ENCODE measurements at regions not wholly inside any gene's neighbourhood (a gene's known extent, or its start where the extent isn't known, plus 50 kb on each side); places are given as distances from the start of the nearest gene placed in this dataset.
"Not testable (repeated sequence)": the region's sequence is repeated elsewhere in the genome, so short reads cannot be mapped to it uniquely, and the experiment has no call there.

DNA sequence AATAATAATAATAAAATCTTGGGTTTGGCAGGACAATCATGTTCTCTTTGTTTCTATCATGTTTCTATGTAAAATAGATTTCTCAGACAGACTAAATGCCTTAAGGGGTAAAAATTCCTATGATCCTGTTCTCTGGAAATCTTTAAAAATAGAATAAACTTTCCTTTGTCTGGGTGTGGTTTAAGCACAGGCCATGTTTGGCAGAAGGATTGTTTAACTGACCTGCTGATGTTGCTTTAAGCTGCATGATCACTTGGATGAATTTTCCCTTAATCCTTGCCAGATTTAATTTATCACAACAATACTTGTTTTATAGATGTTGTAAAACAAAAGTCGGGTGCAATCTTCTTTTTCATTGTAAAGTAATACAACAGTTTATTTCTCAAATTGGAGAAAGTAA is 341.7 kb upstream of the FAT1 start:
- no peak for DNase-seq (ENCODE audit: low read depth)

GRCh38 chr4:187065806-187066205 is 342.1 kb upstream of the FAT1 start:
- no peak for DNase-seq (ENCODE audit: low read depth)

DNA sequence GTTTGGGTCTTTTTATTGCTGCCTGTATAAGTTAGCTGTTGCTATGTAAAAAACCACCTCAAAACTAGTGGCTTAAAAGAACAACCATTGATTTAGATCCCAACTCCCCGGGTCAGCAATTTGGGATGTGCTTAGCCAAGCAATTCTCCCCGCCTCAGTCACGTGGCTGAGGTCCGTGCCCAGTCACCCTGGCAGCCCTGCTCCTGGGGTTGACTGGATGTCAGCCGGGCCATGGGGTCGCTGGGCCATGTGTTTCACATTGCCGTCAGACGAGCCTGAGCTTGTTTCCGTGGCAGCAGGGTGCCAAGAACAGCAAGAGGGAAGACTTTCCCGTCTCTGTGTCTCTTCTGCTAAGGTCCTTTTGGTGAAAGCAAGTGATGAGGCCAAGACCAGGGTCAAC is 345.7 kb upstream of the FAT1 start:
- no peak for DNase-seq (ENCODE audit: low read depth)

DNA sequence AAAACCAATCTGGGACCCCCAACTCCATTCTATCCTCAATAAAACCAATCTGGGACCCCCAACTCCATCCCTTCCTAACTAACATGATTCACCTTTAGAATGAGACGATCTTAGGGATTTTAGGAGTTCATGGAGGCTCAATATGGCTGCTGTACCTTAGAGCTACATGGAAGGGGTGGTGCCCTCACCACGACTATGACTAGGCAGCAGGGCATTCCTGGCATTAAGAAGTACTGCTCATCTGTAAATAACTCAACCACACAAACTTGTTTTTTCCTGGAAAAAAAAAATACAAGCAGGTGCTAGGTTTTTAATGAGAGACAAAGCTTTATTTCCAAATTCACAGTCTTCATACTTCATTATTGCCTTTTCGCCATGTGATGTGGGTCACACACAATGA is 346.5 kb upstream of the FAT1 start:
- no peak for DNase-seq (ENCODE audit: low read depth)

GRCh38 chr4:187070740-187071139 is 347.1 kb upstream of the FAT1 start:
- no peak for DNase-seq (ENCODE audit: low read depth)

DNA sequence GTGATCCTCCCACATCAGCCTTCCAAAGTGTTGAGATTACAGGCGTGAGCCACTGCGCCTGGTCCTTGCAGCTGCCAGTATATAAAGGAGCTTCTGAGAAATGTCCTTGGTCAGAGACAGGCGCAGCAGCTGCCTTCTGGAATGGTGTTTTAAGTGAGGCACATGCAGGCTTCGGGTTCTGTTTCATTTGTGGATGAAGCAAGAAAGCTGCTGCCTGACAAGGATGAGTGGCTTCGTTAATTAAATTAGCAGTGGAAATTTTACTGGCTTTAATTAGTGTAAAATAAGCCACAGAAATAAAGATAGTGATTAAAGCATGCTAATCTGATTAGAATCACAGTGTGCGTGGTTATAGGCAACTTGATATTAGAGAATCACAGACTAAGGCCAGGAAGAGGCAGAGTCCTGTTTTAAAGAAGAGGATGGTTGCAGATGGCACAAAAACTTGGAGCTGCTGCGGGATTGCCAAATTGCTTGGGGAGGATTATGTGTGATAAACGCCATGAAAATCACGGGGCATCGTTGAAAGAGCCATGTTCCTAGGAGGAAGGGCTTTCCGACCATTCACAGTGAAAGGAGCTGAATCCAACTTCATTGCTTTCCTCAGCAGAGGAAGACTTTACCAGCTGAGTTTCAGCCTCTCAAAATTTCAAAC is 348.4 kb upstream of the FAT1 start:
- DNase-seq (ENCODE audit: low read depth) = peak; percentile 23

- DNase-seq (ENCODE audit: low read depth) = no peak
Measured at GRCh38 chr4:187073820-187074219, 350.2 kb upstream of the FAT1 start.

DNA sequence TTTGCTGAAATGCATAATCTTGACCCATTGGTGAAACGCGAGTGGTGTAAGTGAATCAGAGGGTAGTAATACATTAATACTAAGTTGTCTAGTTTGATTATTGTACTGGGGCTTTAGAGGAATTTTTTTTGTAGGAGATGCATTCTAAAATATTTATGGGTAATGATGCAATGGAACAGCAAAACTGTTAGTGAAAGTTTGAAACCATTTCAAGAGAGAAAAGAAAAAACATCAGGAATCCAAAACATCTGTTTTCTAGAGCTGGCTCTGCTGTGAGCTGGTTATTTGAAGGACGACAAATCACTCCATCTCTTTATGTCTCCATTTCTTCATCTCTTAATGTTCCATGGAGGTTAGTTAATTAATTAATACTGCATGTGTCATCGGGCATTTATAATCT is 351.9 kb upstream of the FAT1 start:
- DNase-seq (ENCODE audit: low read depth) = no peak

DNA sequence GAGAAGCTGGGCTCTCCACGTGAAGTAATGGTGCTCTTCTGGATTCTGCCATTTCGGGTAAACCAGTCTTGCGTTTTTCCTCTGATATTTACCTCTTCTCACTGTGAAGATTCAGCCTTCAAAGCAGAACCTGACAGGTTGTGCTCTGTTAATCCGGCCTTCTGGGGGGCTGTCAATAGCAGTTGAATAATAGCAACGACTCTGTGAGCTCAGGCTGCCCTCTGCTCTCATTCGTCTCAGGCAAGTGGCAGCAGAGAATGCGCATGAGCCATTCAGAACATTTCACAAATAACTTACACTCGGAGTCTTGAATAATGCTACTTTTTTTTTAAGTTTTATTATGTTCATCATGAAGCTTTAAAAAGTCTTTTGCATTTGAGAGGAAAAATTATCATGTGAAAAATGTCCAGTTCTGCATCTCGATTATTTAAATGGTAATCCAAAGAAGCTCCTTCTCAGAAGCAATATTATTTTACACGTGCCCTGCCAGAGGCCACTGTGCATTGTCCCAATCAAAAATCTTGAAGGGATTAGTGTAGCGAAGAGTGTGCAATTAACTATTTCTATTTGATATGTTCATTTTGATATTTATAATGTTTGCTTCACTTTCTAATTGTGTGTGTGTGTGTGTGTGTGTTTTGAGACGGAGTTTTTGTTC is 354.2 kb upstream of the FAT1 start:
- DNase-seq (ENCODE audit: low read depth) = no peak

GRCh38 chr4:187084701-187085100 is 361.0 kb upstream of the FAT1 start:
- DNase-seq (ENCODE audit: low read depth) = no peak

- DNase-seq (ENCODE audit: low read depth) = no peak
Measured at GRCh38 chr4:187085339-187085738, 361.7 kb upstream of the FAT1 start.

GRCh38 chr4:187086151-187086550 is 362.5 kb upstream of the FAT1 start:
- no peak for DNase-seq (ENCODE audit: low read depth)

GRCh38 chr4:187088070-187088799 is 364.6 kb upstream of the FAT1 start:
- DNase-seq (ENCODE audit: low read depth) = no peak

GRCh38 chr4:187090401-187090800 is 366.7 kb upstream of the FAT1 start:
- peak; percentile 75 for DNase-seq (ENCODE audit: low read depth)

GRCh38 chr4:187090832-187091231 is 367.2 kb upstream of the FAT1 start:
- not testable (repeated sequence) for DNase-seq (ENCODE audit: low read depth)

DNA sequence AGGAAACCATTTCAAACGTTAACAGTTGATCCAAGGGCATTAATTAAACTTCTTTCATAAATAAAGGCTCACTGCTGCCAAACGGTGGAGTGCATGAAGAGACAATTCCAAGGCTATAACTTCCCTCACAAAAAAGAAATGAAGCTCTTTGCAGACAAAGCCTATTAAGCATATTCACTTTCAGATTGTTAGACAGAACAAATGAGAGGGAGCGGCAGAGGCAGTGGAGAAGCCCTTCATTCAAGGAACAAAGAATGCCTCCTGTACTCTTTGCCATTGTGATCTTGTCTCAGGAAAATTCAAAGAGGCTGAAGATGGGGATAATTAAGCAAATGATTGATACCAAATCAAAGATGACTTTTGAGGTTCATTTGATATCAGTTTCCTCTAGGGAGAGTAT is 370.5 kb upstream of the FAT1 start:
- no peak for DNase-seq (ENCODE audit: low read depth)

DNA sequence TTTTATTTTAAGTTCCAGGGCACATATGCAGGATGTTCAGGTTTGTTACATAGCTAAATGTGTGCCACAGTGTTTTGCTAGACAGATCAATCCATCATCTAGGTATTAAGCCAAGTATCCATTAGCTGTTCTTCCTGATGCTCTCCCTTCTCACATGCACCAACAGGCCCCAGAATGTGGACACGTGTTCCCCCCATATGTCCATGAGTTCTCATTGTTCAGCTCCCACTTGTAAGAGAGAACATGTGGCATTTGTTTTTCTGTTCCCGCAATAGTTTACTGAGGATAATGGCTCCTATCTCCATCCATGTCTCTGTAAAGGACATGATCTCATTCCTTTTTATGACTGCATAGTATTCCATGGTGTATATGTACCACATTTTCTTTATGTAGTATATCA is 374.8 kb upstream of the FAT1 start:
- DNase-seq (ENCODE audit: low read depth) = no peak

DNA sequence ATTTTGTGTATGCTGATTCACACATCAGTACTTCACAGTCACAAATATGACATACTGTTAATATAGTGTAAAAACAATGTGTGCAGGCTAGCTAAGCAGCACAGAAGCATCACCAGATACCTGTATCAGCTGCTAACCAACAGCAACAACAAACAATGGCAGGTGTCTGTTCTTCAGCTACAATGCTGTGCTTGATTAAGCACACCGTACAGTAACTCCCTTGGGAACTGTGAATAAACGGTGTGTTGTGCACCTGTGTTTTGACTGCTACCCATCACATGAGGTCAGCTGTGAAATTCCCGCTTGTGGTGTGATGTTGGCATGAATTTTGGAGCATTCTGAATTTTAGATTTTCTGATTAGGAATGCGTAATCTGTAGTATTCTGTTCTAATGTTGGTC is 379.7 kb upstream of the FAT1 start:
- no peak for DNase-seq (ENCODE audit: low read depth)

DNA sequence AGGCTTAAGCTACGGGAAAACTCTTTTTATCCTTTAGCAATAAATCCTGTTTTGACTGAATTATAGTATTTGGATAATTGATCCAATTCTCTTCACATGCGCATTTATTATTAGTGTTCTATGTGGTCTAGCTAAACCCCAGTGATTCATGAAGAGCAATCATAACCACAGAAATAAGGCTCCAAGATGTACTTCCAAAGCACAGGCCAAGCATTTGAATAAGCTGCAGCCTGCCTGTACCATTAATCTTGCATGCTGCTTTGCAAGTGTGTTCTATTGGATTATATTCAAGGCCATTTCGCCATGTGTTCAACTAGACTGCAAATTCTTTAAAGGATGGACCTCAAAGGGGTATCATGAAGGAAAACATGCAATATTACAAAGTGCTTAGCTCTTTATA is 385.2 kb upstream of the FAT1 start:
- DNase-seq (ENCODE audit: low read depth) = no peak

GRCh38 chr4:187109636-187110035 is 386.0 kb upstream of the FAT1 start:
- no peak for DNase-seq (ENCODE audit: low read depth)

DNA sequence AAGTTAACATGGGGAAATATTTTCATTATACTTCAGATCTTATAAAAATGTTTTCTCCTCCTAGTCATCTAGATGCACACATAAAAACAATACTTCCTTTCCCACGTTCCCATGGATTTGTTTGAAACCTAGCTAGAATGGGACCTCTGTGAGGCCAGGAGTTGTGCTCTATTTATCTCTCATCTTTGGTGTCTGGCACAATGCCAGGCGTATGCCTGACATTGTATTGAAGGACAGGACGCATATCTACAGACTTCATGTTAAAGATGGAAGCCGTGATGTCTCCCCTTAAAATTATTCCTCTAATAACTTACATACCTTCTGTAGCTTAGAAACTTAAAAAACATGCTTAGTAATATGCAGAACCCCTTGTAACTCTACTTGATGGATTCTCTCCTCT is 394.5 kb upstream of the FAT1 start:
- no peak for DNase-seq (ENCODE audit: low read depth)

GRCh38 chr4:187118602-187119120 is 395.0 kb upstream of the FAT1 start:
- no peak for DNase-seq (ENCODE audit: low read depth)

- no peak for DNase-seq (ENCODE audit: low read depth)
Measured at GRCh38 chr4:187124331-187124730, 400.7 kb upstream of the FAT1 start.

Measured in RPMI7951 (cell line).